ENCODE measurements at regions not wholly inside any gene's neighbourhood (a gene's known extent, or its start where the extent isn't known, plus 50 kb on each side); places are given as distances from the start of the nearest gene placed in this dataset.

- TF ChIP-seq CTCF (IDR thresholded peaks at IDR 0.05 in 8 of 11, conservative IDR thresholded peaks at IDR 0.05 in 3 of 11) (no peak), POLR2AphosphoS5 (IDR thresholded peaks at IDR 0.05) (no peak), POLR2A (IDR thresholded peaks at IDR 0.05) (no peak)
Observed at GRCh38 chr18:22067682-22068081, 101.7 kb upstream of the GATA6 start.
